GM18951 (cell line): ENCODE measurements at regions not wholly inside any gene's neighbourhood (a gene's known extent, or its start where the extent isn't known, plus 50 kb on each side); places are given as distances from the start of the nearest gene placed in this dataset.

Source experiments
- POLR2A ChIP-seq: IDR thresholded peaks from 4 replicates; pipeline ENCODE4 v1.6.1; 2011; ENCODE audit warnings: mild to moderate bottlenecking; ENCODE audit not compliant: insufficient read length, insufficient read depth; ENCODE audit errors: extremely low read depth
- in situ Hi-C: fragments of 300-500 bp; cut with MboI; formaldehyde crosslinking; loops from one replicate; pipeline ENCODE4 v1.12.0; 2022; ENCODE audit warnings: low sequenced_read_pairs, mixed read lengths, inconsistent platforms; ENCODE audit not compliant: unreplicated experiment

DNA sequence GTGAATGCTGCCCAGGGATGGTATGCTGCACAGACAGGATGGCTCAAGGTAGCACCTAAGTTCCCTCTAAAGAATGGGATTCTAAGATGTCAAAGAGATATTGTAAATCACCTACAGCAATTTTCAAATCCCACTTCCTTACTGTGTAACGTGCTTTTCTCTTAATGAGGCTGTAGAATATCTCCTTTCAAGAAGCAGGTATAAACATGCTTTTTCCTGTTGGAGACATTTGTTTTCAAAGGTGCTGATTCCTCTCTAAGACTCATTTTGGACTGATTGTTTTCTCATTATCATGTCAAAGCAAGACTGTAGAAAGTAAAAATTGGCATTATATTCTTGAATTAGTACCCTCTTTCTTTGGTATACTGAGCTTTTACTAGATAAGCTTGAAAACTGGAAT, 412.6 kb upstream of the PAPPA start:
- no peak for TF ChIP-seq POLR2A
- in situ Hi-C loops, result no loop called here

DNA sequence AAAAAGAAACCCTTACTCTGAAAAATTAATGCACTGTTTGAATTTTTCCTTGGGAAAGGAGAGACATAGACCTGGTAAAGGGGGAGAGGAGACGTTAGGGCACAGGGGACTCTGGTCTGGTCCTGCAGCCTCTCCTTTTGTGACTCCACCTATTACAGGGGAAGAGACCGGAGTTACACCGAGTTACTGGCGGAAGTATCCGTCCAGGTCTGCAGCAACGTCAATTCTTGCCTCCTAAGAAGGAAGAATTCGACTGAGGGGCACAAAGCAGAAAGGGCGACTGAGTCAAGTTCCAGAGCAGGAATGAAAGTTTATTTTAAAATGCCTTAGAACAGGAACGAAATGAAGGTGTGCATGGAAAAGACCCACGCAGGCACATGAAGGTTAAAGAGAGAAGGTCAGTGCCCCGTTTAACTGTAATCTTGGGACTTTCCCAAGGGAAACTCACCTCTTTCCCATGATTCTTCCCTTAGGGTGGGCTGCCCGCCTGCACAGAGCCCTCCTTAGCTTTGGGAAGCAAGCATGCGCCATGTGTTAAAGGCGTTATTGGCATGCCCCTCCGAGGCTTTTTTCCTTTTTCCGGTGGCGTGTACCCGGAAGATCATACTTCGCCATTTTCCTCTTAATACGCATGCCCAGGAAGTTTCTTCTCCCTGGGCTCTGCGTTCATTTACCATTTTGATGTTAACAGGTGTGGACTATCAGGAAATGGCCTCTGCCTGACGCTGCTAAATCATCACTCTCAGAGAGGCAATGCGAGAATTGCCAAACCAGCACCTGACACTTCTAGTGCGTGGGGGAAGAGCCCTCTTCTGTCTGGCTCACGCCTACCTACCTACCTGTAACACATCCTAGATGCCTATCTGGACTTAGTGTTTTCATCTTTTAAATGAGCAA, 409.6 kb upstream of the PAPPA start:
- in situ Hi-C loops, result no loop called here
- no peak for TF ChIP-seq POLR2A

DNA sequence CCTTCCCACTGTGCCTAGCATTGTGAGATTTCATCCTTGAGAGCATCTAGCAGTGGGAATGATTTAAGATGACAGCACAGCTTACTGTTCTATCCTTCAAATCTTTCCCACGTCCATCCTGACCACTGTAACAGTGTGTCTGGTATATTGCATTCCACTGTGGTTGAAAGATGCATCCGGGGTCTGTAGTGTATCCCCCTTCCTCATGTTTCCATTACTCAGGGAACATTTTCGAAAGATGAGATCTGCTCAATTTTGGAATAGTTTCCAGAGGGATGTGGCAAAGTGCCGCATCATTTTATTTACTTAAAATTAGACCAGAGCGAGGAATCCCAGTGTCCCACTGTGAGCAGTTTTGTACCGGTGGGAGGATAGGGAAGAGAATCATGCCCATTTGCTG, 407.1 kb upstream of the PAPPA start:
- TF ChIP-seq POLR2A, result no peak
- in situ Hi-C loops, result no loop called here

DNA sequence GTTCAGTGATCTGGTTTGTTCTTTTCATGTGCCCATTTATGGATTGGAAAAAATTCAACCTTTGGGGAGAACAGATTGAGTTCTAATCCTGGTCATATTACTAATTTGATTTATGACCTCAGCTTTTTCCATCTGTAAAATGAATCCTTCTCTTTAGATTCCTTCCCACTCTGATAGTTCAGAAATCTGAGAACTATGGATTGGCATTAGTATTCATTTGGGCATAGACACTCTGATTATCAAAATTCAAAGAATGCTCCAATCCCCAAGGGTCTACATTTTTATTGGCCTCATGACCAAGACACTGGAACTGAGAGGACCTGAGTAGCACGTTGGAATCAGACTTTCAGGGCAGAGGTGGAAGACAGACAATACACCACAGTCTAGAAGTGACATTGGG, 405.9 kb upstream of the PAPPA start:
- in situ Hi-C loops, result no loop called here
- no peak for TF ChIP-seq POLR2A

DNA sequence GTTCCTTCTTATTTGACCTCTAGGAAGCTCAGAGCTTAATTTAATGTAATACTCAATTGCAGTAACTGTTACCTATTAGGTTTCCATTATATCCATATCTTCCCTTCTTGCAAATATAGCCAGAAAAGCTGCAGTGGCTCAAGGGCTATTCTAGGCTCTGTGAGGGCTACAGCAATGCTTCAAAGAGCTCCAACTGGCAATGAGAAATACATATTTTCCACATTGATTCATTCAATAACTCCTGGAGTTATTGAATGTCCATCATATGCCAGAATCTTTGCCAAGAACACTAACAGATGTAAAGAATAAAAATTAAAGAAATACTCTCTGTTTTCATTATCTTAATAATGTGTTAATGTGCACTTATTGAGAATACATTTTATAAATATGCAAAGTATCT, 396.9 kb upstream of the PAPPA start:
- no peak for TF ChIP-seq POLR2A
- in situ Hi-C loops, result no loop called here

DNA sequence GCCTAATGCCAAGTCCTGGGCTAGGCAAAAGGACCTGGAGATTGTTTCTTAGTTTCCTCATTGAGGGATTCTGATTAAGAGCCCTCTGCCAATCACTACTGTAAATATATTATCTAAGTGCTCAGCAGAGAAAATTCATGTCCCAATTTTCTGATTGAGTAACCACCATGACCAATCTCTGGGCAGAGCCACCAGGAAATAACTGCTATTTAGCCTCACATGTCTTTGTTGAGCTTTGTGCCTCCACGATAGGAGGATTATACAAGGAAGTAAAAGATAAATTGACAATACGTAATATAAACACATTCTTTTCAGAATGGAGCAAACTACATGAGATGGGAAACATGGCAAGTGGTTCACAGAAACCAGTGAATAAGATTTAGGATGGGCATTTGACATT, 396.1 kb upstream of the PAPPA start:
- in situ Hi-C loops, result no loop called here
- TF ChIP-seq POLR2A, result no peak

DNA sequence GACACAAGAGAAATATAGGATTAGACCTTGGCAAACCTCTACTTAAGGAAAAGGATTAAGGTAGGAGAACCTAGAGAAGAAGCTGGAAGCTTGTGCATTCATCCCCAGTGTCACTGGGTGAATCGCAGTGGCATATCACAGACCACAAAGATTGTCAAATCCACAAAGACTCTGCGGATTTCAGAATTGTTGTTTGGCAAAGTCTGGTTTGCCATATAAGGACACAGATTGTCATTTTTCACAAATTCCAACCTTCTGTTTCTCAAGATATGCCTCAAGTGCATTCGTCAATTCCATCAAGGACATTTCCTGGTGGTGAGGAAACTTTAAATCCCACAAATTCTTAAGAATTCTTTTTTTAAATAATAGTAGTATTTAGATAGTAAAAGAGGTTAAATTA, 395.1 kb upstream of the PAPPA start:
- in situ Hi-C loops, result no loop called here
- TF ChIP-seq POLR2A, result no peak

DNA sequence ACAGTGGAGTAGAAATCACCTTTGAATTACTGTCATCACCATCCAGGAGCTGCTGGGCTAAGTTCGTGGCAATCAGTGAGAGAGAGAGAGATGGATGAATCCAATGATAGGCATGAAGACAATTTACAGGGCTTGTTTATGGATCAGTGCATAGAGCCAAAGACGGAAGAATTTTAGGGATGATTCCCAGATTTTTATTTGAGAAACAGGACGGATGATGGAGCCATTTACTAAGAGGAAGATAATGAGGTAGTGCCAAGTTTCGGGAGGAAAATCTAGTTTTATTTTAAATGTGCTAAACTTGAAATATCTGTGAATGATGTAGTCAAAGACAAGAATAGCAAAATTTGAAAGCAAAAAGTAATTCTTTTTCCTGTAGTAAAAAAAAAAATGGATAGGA, 394.2 kb upstream of the PAPPA start:
- in situ Hi-C loops, result no loop called here
- no peak for TF ChIP-seq POLR2A

DNA sequence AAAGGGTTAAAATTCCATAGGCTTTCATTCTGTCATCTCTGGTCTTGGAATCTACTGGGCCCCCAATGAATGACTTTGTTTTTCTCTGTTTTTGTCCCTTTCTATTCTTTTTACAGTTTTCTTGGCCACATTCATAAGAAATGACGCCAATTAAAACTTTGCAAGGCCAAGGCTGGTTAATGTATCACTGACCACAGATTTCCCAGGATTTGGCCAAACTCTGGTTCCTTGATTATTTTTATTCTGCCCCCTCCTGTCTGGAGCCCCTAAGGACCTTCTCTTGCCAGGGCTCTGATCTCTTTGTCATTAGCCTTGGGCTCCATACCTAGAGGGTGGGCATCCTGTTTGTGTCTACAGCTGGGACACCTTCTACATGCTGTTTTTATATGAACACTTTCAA, 388.9 kb upstream of the PAPPA start:
- in situ Hi-C loops, result no loop called here
- TF ChIP-seq POLR2A, result no peak

DNA sequence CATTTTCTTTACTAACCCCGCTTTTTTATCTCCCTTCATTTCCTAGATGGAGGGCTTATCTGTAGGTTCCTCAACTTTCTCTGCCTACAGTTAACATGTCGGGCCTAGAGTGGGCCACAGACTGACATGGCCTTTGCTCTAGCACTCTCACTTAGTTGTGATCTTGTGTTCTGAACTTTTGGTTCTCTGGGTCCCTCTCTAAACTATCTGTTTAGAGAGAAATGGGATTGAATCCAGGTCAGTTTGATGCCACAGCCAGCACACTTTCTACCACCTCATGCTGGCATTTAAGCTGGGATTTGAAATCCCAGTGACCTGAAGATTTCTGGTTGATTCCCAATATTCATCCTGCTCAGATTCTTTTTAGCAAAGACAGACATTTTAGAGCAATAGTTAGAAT, 388.5 kb upstream of the PAPPA start:
- no peak for TF ChIP-seq POLR2A
- in situ Hi-C loops, result no loop called here

DNA sequence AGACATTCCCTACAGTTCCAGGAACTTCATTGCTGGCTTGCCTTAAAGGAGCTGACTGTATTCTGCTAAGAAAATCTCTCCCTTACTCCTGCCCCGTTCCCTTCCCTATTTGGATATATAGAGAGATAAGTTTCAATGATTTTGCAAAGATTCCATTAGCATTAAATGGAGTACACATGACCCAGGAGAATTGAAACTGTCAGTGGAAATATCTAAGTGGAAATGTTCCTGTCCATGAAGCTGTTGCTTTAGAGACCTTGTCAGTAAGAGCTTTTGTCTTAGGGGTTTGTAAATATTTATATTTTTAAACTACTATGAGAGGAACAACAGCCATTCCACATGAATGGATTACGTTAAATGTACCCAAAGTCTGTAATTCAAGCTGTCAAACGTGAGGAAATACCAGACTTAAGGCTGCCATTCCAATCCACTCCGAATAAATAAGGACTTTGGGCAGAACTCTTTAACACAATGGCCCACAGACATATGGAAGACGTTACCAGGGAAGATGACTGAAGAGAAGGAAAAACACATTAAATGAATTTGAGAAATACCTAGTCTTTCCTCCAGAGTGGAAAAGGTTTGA, 387.1 kb upstream of the PAPPA start:
- in situ Hi-C loops, result no loop called here
- no peak for TF ChIP-seq POLR2A

DNA sequence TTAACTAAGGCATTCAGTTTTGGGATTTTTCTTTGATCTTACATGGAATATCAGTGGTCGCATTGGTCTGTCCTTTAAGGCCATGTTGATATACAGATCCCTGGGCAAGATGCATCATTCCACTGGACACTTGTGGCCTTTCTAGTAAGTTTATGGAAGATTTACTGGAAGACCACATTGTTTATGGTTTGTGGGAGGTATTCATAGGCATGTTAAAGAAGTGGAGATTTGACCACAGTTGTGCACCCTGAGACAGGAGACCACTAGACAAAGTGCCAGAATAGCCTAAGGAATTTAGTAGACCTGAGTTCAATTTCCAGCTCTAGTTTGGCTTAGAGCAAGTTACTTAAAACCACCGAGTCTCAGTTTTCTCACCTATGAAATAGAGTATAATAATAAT, 383.1 kb upstream of the PAPPA start:
- in situ Hi-C loops, result no loop called here
- no peak for TF ChIP-seq POLR2A

DNA sequence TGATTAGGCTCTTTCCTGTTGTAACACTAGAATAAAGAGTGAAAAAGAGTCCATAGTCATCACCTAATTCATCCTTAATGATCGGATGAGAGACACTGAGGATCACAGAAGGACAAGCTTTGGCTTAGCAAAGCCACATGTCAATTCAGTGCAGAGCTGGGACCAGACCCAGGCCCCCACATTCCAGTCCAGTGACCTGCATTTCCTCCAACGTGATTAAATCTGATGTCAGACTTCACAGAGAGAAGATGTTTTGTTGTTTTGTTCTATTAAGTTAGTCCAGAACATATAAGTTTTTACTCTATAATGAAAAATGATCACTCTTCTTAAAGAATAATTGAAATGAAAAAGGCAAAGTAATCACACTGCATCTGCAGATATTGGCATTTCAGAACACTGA, 377.9 kb upstream of the PAPPA start:
- no peak for TF ChIP-seq POLR2A
- in situ Hi-C loops, result no loop called here

DNA sequence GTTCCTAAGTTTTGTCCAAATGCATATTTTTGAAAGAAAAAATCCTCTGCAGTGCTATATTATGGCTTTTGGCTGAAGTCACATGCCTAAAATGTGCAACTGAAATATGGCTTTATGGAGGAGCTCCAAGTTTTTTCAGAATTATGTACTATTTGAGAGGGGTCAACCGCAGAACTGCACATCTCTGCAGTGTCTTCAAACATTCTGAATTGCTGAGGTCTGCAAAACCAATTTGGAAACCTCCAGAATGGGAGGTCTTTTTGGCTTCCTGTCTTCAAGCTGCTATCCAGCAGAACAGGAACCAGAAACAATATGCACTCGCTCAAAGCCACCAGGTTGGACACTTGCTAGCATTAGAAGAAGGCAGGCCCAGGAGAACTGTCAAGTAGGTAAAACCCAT, 376.0 kb upstream of the PAPPA start:
- no peak for TF ChIP-seq POLR2A
- in situ Hi-C loops, result no loop called here
